ENCODE measurements at regions not wholly inside any gene's neighbourhood (a gene's known extent, or its start where the extent isn't known, plus 50 kb on each side); places are given as distances from the start of the nearest gene placed in this dataset.

- TF ChIP-seq CTCF (IDR thresholded peaks at IDR 0.05; ENCODE audit: low read depth, low read length, missing control alignments), result no peak
- H3K4me3 ChIP-seq (ENCODE audit: low read depth, low read length), result no peak overlapping the region
- DNase-seq (ENCODE audit: low read depth), result no peak
These were observed 156.0 kb downstream of the TGFB2 start for GRCh38 chr1:218501161-218501560.

- TF ChIP-seq CTCF (IDR thresholded peaks at IDR 0.05; ENCODE audit: low read depth, low read length, missing control alignments), result no peak
- no peak for DNase-seq (ENCODE audit: low read depth)
- H3K4me3 ChIP-seq (ENCODE audit: low read depth, low read length), result no peak overlapping the region
These were observed 157.2 kb downstream of the TGFB2 start for GRCh38 chr1:218502383-218502782.

DNA sequence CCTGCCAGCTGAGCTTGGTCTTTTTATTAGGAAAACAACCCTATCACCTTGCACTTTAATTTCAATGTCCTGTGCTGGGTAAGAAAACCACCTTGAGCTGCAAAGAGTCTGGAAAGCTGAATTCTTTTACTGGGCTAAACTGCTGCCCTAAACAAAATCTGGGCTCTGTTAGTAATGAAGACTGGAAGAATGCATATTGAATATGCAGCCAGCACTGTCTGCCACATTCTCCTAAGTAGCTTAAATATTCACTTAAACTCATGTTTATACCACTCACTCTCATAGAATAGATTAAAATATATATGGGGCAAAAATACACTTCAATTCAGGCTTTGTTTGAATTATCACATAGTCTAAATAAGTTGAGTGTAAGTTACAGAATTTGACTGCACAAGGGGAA, 158.0 kb downstream of the TGFB2 start:
- no peak for TF ChIP-seq CTCF (IDR thresholded peaks at IDR 0.05; ENCODE audit: low read depth, low read length, missing control alignments)
- H3K4me3 ChIP-seq (ENCODE audit: low read depth, low read length), result no peak overlapping the region
- DNase-seq (ENCODE audit: low read depth), result no peak

DNA sequence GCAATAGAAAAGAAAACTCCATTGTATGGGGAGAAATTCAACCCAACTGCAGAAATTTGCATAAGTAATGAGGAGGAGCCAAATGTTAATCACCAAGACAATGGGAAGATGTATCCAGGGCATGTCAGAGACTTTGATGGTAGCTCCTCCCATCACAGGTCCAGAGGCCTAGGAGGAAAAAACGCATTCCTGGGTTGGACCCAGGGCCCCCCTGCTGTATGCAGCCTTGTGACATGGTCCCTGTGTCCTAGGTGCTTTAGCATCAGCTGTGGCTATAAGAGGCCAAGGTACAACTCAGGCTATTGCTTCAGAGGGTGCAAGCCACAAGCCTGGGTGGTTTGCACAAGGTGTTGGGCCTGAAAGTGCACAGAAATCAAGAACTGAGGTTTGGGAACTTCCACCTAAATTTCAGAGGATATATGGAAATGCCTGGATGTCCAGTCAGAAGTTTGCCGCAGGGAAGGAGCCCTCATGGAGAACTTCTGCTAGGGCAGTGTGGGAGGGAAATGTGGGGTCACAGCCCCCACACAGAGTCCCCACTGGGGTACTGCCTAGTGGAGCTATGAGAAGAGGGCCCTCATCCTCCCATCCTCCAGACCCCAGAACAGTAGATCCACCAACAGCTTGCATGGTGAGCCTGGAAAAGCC, 162.3 kb downstream of the TGFB2 start:
- no peak overlapping the region for H3K4me3 ChIP-seq (ENCODE audit: low read depth, low read length)
- no peak for TF ChIP-seq CTCF (IDR thresholded peaks at IDR 0.05; ENCODE audit: low read depth, low read length, missing control alignments)
- no peak for DNase-seq (ENCODE audit: low read depth)

DNA sequence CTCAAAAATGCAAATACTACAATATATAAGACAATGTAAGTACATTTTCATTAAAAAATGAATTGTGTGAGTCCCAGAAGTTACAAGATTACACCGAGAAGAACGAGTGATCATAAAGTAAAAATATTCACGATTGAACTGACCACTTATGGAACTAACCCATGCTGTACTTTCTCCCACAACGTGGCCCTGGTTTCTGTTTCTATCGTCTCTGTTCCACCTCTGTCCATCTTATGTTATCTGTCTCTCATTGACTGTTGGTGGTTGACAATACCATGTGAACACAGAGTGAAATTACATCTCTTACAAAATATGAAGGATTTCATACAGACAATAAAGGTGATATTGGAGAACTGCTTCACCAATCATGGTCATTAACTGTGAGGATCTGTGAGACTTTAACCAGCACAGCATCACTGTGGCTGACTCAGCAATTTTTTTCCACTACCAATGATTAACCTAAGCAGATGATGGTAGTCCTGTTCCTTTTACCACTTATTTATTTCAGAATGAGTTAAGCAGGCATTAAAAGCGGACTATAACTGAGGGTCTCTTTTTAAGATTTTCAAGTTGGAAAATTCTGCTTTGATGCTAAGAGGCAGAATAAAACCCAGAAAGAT, 165.1 kb downstream of the TGFB2 start:
- no peak overlapping the region for H3K4me3 ChIP-seq (ENCODE audit: low read depth, low read length)
- no peak for TF ChIP-seq CTCF (IDR thresholded peaks at IDR 0.05; ENCODE audit: low read depth, low read length, missing control alignments)
- no peak for DNase-seq (ENCODE audit: low read depth)

DNA sequence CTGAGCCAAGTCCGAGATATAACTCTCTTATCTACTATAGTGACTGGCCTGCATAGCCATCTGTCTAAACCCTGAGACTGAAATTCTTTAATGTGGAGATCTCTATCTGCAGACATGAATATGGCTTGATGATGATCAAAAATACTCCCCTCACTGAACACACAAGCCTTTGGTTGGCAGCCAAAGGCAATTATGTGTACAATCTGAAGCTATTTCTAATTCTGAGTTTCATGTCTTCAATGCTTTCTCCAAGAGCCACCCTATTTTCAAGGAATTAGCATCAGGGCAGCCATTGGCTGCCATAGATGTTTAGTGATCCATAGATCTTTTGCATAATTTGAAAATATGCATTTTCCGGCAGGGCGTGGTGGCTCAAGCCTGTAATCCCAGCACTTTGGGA, 168.2 kb downstream of the TGFB2 start:
- TF ChIP-seq CTCF (IDR thresholded peaks at IDR 0.05; ENCODE audit: low read depth, low read length, missing control alignments), result no peak
- H3K4me3 ChIP-seq (ENCODE audit: low read depth, low read length), result no peak overlapping the region
- no peak for DNase-seq (ENCODE audit: low read depth)

GRCh38 chr1:218514689-218515088, 169.6 kb downstream of the TGFB2 start:
- TF ChIP-seq CTCF (IDR thresholded peaks at IDR 0.05; ENCODE audit: low read depth, low read length, missing control alignments), result no peak
- no peak overlapping the region for H3K4me3 ChIP-seq (ENCODE audit: low read depth, low read length)
- no peak for DNase-seq (ENCODE audit: low read depth)

Data from GM12864 (cell line).